Lower leg skin (tissue), 3 donors: ENCODE measurements at regions not wholly inside any gene's neighbourhood (a gene's known extent, or its start where the extent isn't known, plus 50 kb on each side); places are given as distances from the start of the nearest gene placed in this dataset.

Experiments
- POLR2A ChIP-seq, 2 donors: fragments of 450-650 bp; IDR thresholded peaks; one replicate each; pipeline ENCODE4 v1.6.1; 2016 to 2017; ENCODE audit warnings: antibody characterized with exemption in 2 of 2, mild to moderate bottlenecking in 1 of 2, moderate library complexity in 1 of 2
- TF ChIP-seq, protein P1 (sequence below), 3 donors: fragments of 450-650 bp; IDR thresholded peaks; one replicate each; pipeline ENCODE4 v1.5.1; 2016; ENCODE audit warnings: antibody characterized with exemption in 3 of 3, mild to moderate bottlenecking in 3 of 3, moderate library complexity in 2 of 3

GRCh38 chr4:145297556-145297955 lies 117.2 kb upstream of the OTUD4 start:
- TF ChIP-seq, protein P1, sequence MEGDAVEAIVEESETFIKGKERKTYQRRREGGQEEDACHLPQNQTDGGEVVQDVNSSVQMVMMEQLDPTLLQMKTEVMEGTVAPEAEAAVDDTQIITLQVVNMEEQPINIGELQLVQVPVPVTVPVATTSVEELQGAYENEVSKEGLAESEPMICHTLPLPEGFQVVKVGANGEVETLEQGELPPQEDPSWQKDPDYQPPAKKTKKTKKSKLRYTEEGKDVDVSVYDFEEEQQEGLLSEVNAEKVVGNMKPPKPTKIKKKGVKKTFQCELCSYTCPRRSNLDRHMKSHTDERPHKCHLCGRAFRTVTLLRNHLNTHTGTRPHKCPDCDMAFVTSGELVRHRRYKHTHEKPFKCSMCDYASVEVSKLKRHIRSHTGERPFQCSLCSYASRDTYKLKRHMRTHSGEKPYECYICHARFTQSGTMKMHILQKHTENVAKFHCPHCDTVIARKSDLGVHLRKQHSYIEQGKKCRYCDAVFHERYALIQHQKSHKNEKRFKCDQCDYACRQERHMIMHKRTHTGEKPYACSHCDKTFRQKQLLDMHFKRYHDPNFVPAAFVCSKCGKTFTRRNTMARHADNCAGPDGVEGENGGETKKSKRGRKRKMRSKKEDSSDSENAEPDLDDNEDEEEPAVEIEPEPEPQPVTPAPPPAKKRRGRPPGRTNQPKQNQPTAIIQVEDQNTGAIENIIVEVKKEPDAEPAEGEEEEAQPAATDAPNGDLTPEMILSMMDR (IDR thresholded peaks at IDR 0.05), result no peak
- no peak for TF ChIP-seq POLR2A (IDR thresholded peaks at IDR 0.05)
